ENCODE measurements at regions not wholly inside any gene's neighbourhood (a gene's known extent, or its start where the extent isn't known, plus 50 kb on each side); places are given as distances from the start of the nearest gene placed in this dataset.

DNA sequence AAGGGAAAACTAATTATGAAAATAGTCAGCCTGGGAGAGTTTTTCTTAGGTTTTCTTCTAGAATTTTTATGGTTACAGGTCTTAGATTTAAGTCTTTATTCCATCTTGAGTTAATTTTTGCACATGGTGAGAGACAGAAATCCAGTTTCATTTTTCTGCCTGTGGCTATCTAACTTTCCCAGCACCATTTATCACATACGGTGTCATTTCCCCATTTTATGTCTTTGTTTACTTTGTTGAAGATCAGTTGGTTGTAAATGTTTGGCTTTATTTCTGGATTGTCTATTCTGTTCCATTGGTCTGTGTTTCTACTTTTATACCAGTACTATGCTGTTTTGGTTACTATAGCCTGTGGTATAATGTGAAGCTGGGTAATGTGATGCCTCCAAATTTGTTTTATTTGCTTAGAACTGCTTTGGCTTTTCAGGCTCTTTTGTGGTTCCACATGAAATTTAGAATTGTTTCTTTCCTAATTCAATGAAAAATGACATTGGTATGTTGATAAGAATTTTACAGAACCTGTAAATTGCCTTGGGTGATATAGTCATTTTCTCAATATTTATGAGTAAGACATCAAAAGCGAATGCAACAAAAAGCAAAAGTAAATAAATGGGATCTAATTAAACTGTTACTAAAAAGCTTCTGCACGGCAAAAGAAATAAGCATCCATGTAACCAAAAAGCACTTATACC lies 146.1 kb upstream of the NOL4 start:
- TF ChIP-seq, protein P1, sequence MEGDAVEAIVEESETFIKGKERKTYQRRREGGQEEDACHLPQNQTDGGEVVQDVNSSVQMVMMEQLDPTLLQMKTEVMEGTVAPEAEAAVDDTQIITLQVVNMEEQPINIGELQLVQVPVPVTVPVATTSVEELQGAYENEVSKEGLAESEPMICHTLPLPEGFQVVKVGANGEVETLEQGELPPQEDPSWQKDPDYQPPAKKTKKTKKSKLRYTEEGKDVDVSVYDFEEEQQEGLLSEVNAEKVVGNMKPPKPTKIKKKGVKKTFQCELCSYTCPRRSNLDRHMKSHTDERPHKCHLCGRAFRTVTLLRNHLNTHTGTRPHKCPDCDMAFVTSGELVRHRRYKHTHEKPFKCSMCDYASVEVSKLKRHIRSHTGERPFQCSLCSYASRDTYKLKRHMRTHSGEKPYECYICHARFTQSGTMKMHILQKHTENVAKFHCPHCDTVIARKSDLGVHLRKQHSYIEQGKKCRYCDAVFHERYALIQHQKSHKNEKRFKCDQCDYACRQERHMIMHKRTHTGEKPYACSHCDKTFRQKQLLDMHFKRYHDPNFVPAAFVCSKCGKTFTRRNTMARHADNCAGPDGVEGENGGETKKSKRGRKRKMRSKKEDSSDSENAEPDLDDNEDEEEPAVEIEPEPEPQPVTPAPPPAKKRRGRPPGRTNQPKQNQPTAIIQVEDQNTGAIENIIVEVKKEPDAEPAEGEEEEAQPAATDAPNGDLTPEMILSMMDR (IDR thresholded peaks at IDR 0.05; ENCODE audit: low read length) = no peak
- no peak for TF ChIP-seq EZH2 (IDR thresholded peaks at IDR 0.05; ENCODE audit: borderline replicate concordance, low read length)
